Right lobe of liver (tissue), 6 donors: ENCODE measurements at regions not wholly inside any gene's neighbourhood (a gene's known extent, or its start where the extent isn't known, plus 50 kb on each side); places are given as distances from the start of the nearest gene placed in this dataset.

Source experiments
- ATAC-seq, 4 donors: fragments of 200-7000 bp; cut with Tn5 transposase; one replicate each; pipeline ENCODE4 v1.9.1; 2020; ENCODE audit warnings: mild to moderate bottlenecking in 4 of 4, moderate library complexity in 4 of 4
- DNase-seq, 3 donors: peaks; one replicate each; pipeline ENCODE4 v3.0.0-alpha.2; 2020
- H3K27ac ChIP-seq, 3 donors: fragments of 200-600 bp; one replicate each; pipeline ENCODE4 v1.8.0; 2022
- H3K27me3 ChIP-seq, 2 donors: fragments of 200-600 bp; one replicate each; pipeline ENCODE4 v1.8.0; 2022
- H3K36me3 ChIP-seq, 4 donors: fragments of 200-600 bp; sonication (generic) in 1 of 4; one replicate each; pipeline versions ENCODE4 v1.5.1 to v1.8.0; 2017 to 2022; ENCODE audit warnings: control low read depth in 1 of 4
- H3K4me1 ChIP-seq, 4 donors: fragments of 200-600 bp; sonication (generic) in 1 of 4; one replicate each; pipeline versions ENCODE4 v1.5.1 to v1.8.0; 2017 to 2022; ENCODE audit warnings: control low read depth in 1 of 4
- H3K4me3 ChIP-seq, 3 donors: fragments of 200-600 bp; one replicate each; pipeline ENCODE4 v1.8.0; 2022
- H3K9me3 ChIP-seq, 4 donors: fragments of 200-600 bp; sonication (generic) in 1 of 4; one replicate each; pipeline versions ENCODE4 v1.5.1 to v1.8.0; 2017 to 2022; ENCODE audit warnings: control low read depth in 1 of 4
- POLR2A ChIP-seq: fragments of 450-650 bp; IDR thresholded peaks from one replicate; pipeline ENCODE4 v1.6.1; 2017; ENCODE audit warnings: antibody characterized with exemption, mild to moderate bottlenecking
- WGBS: methylation state at CpG from one replicate; pipeline ENCODE4 v1.1.6; 2018; ENCODE audit warnings: low coverage, low lambda C conversion rate; ENCODE audit not compliant: insufficient coverage; ENCODE audit errors: missing lambda C conversion rate; 5-methylcytosine and 5-hydroxymethylcytosine counted together
- intact Hi-C, 2 donors: fragments of 100-400 bp; cut with DNase I; formaldehyde crosslinking; loops; one replicate each; pipeline versions ENCODE4 v1.11.2 to v1.14.1; 2022
- TF ChIP-seq, protein P1 (sequence below), 4 donors: fragments of 200-600 bp in 3 of 4; fragments of 450-650 bp in 1 of 4; IDR thresholded peaks; one replicate each; pipeline versions ENCODE4 v1.5.1 to v1.8.0; 2016 to 2022; ENCODE audit warnings: antibody characterized with exemption in 4 of 4, mild to moderate bottlenecking in 2 of 4
- donor health status: DM: no; HTN: yes; CAD: no.
- donor health status: DM: no; HTN: no; CAD: no.
- donor health status: DM: no; HTN: no; CAD: no.
- donor health status: DM: no; HTN: yes; CAD: no.
- donor health status: DM: no; HTN: yes; CAD: no.

DNA sequence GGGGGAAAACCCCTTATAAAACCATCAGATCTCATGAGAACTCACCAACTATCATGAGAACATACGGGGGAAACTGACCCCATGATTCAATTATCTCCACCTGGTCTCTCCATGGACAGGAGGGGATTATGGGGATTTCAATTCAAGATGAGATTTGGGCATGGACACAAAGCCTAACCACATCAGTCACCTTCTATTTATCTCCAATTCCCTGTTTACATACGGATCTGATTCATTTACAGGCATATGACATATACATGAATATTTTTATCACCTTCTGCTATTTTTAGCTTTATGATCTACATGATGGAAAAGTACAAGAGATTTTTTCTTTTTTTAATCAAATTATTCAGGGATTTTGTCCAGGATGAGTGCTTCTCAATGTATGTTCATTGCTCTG, 944.5 kb downstream of the REEP3 start:
- no peak overlapping the region for H3K4me3 ChIP-seq
- TF ChIP-seq, protein P1, sequence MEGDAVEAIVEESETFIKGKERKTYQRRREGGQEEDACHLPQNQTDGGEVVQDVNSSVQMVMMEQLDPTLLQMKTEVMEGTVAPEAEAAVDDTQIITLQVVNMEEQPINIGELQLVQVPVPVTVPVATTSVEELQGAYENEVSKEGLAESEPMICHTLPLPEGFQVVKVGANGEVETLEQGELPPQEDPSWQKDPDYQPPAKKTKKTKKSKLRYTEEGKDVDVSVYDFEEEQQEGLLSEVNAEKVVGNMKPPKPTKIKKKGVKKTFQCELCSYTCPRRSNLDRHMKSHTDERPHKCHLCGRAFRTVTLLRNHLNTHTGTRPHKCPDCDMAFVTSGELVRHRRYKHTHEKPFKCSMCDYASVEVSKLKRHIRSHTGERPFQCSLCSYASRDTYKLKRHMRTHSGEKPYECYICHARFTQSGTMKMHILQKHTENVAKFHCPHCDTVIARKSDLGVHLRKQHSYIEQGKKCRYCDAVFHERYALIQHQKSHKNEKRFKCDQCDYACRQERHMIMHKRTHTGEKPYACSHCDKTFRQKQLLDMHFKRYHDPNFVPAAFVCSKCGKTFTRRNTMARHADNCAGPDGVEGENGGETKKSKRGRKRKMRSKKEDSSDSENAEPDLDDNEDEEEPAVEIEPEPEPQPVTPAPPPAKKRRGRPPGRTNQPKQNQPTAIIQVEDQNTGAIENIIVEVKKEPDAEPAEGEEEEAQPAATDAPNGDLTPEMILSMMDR (IDR thresholded peaks at IDR 0.05) = no peak
- no peak for TF ChIP-seq POLR2A
- no peak for DNase-seq
- H3K9me3 ChIP-seq = no peaks in the 10 kb centered on the region
- WGBS = 21% methylated on average over 2 of the region's 2 CpGs
- H3K36me3 ChIP-seq = no peaks in the 10 kb centered on the region
- ATAC-seq = no peak
- peaks cover 0 to 2% (median 0%) of the 10 kb centered on the region in 4 donors for H3K4me1 ChIP-seq
- H3K27ac ChIP-seq = no peak overlapping the region
- no peaks in the 10 kb centered on the region for H3K27me3 ChIP-seq
- intact Hi-C loops = no loop called here

DNA sequence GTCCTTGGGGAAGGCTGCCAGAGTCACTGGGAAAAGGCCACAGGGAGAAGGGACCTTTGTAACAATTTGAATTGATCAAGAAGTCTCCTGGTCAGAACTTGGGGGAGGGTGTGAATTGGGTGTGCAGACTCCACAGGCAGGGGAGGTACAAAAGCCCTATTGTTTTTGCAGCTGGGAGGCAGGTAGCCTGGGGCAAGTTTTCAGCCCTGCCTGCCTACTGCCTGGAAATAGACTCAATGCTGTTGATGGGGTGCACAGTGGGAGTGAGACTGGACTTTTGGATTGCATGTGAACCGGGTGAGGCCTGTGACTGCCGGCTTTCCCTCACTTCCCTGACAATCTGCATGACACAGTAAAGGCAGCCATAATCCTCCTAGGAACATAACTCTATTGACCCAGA, 947.0 kb downstream of the REEP3 start:
- TF ChIP-seq, protein P1 (IDR thresholded peaks at IDR 0.05) = no peak
- TF ChIP-seq POLR2A = no peak

DNA sequence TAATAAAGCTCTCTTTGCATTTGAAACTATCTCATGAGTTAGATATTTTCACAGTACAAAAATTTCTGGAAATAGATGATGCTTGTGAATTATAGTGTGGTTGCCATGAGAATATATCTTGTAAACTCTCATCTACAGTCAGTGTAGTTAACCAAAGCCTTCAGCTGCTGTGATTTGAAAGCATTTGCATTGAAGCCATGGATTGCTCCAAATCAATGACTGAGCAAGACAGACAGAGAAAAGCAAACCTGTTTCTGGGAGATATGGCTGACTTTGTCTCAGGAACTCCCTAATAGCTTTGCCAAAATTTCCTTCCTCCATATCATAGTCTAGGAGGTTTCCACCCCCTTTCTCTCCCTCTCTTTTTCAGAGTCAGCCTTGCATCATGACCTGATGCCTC, 955.3 kb downstream of the REEP3 start:
- intact Hi-C loops = no loop called here
- DNase-seq (no peak), ATAC-seq (no peak)
- Histone ChIP-seq H3K9me3 (no peaks in the 10 kb centered on the region), H3K4me1 (no peaks in the 10 kb centered on the region), H3K27ac (no peak overlapping the region), H3K27me3 (no peaks in the 10 kb centered on the region), H3K4me3 (no peak overlapping the region), H3K36me3 (no peaks in the 10 kb centered on the region)
- TF ChIP-seq, protein P1 (IDR thresholded peaks at IDR 0.05) = no peak
- no peak for TF ChIP-seq POLR2A

More for the DNA sequence above, 947.0 kb downstream of the REEP3 start:
- Histone ChIP-seq H3K27ac (no peak overlapping the region), H3K4me1 (peaks cover 0 to 2% (median 0%) of the 10 kb centered on the region in 4 donors), H3K9me3 (no peaks in the 10 kb centered on the region), H3K36me3 (no peaks in the 10 kb centered on the region), H3K4me3 (no peak overlapping the region), H3K27me3 (no peaks in the 10 kb centered on the region)
- intact Hi-C loops = no loop called here
- WGBS = no CpG with 5 or more reads among the region's 2 CpGs
- ATAC-seq (no peak), DNase-seq (no peak)

DNA sequence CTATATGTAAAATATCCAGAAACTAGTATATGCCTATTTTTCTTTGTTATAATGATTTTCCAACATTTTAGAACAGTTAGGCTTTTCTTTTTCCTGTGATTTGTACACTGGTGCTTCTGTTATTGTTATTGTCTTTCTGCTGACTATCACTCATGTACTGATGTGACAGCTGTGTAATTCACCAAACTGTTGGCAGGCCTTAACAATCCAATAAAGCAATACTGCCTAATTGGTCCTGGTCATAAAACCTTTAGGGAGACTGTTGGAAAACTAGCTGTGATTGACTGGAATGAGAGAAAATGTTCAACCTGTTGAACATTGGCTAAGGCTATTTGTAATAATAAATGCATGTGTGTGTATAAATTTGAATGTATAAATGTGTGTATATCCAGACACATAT, 956.6 kb downstream of the REEP3 start:
- H3K36me3 ChIP-seq = no peaks in the 10 kb centered on the region
- intact Hi-C loops = no loop called here
- TF ChIP-seq POLR2A = no peak
- H3K27ac ChIP-seq = no peak overlapping the region
- H3K4me1 ChIP-seq = no peaks in the 10 kb centered on the region
- no peak for ATAC-seq
- no peak overlapping the region for H3K4me3 ChIP-seq
- H3K27me3 ChIP-seq = no peaks in the 10 kb centered on the region
- no peaks in the 10 kb centered on the region for H3K9me3 ChIP-seq
- no peak for DNase-seq

DNA sequence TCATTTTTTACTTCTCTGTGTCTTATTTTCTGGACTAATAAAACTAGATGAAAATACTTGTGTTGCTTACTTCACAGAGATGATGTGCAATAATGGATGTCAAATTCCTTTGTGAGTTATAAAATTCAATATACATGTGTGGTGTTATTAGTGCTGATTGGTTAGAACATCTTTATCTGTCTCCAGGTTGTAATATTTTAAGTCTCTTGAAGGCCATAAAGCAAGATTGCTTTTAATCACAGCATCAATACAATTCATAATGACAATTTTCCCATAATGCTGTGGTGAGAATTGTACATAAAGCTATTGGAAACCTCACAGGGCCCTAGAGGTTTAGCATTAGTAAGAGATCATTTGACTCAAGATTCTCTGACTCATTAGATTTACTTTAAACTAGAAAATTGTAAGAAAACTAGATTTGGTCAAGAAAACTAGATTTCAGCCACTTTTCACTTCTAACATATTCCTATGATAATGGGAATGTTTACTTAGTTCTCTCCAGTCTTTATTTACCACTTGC, 963.7 kb downstream of the REEP3 start:
- Histone ChIP-seq H3K27me3 (no peaks in the 10 kb centered on the region), H3K36me3 (no peaks in the 10 kb centered on the region), H3K27ac (no peak overlapping the region), H3K4me3 (no peak overlapping the region), H3K9me3 (no peaks in the 10 kb centered on the region), H3K4me1 (no peaks in the 10 kb centered on the region)
- TF ChIP-seq POLR2A = no peak
- TF ChIP-seq, protein P1 (IDR thresholded peaks at IDR 0.05) = no peak
- ATAC-seq = no peak
- no peak for DNase-seq
- intact Hi-C loops = no loop called here
